MM.1S (cell line): ENCODE measurements at regions not wholly inside any gene's neighbourhood (a gene's known extent, or its start where the extent isn't known, plus 50 kb on each side); places are given as distances from the start of the nearest gene placed in this dataset.

ENCODE experiments used
- CTCF ChIP-seq: fragments of 300-600 bp; sonication (generic); IDR thresholded peaks from 2 replicates; pipeline ENCODE4 v1.5.1; 2016; ENCODE audit warnings: antibody characterized with exemption, low read length, mixed read lengths
- EZH2 ChIP-seq: fragments of 300-600 bp; sonication (generic); optimal IDR thresholded peaks from 2 replicates; pipeline ENCODE3; 2017; ENCODE audit warnings: low read depth, mild to moderate bottlenecking, antibody characterized with exemption, low read length, mixed read lengths

- TF ChIP-seq CTCF: no peak
- TF ChIP-seq EZH2: no peak
These were observed 114.7 kb upstream of the PLCL2 start for GRCh38 chr3:16770021-16770420.
